ENCODE measurements at regions not wholly inside any gene's neighbourhood (a gene's known extent, or its start where the extent isn't known, plus 50 kb on each side); places are given as distances from the start of the nearest gene placed in this dataset.

GRCh38 chr3:30531017-30531570, 75.3 kb upstream of the TGFBR2 start:
- no peaks in the 10 kb centered on the region for H3K4me1 ChIP-seq (replicated peaks in 1 of 4; ENCODE audit: control insufficient read depth in 3 of 4, insufficient read depth in 4 of 4, low read length in 3 of 4)
- H3K4me3 ChIP-seq (ENCODE audit: extremely low read depth in 1 of 4, insufficient read depth in 2 of 4, low read depth in 3 of 4, low read length in 4 of 4), result no peak overlapping the region
- H3K36me3 ChIP-seq (ENCODE audit: control insufficient read depth in 2 of 4, insufficient read depth in 4 of 4, low read length in 3 of 4), result no peaks in the 10 kb centered on the region
- H3K9me3 ChIP-seq (ENCODE audit: insufficient read depth in 2 of 2, low read depth in 1 of 2, low read length in 1 of 2), result no peaks in the 10 kb centered on the region
- H2BK15ac ChIP-seq (ENCODE audit: low read length), result no peak overlapping the region
- no peaks in the 10 kb centered on the region for H3K27me3 ChIP-seq (replicated peaks in 1 of 4; ENCODE audit: control insufficient read depth in 3 of 4, extremely low read depth in 1 of 4, insufficient read depth in 3 of 4, low read length in 3 of 4)
- ChIA-PET CTCF (ENCODE audit: partially characterized antibody) (no interaction called here), POLR2A (ENCODE audit: partially characterized antibody) (no interaction called here)
- no peak overlapping the region for H4K5ac ChIP-seq (ENCODE audit: insufficient read length, low read depth, low read length)
- no peaks in the 10 kb centered on the region for H3K23me2 ChIP-seq (ENCODE audit: low read depth, low read length)
- H3K14ac ChIP-seq (ENCODE audit: insufficient read length), result no peak overlapping the region
- no peak overlapping the region for H2BK5ac ChIP-seq (ENCODE audit: low read depth, low read length)
- TF ChIP-seq TCF12 (IDR thresholded peaks at IDR 0.05; ENCODE audit: low read depth, low read length) (no peak), BRCA1 (IDR thresholded peaks at IDR 0.05; ENCODE audit: low read depth, low read length) (no peak), CREB1 (IDR thresholded peaks at IDR 0.05) (no peak), ATF3 (IDR thresholded peaks at IDR 0.05; ENCODE audit: insufficient read depth, low read depth, low read length) (no peak), KDM1A (IDR thresholded peaks at IDR 0.05; ENCODE audit: borderline replicate concordance, low read length) (no peak), ASH2L (IDR thresholded peaks at IDR 0.05; ENCODE audit: low read length) (no peak), RAD21 (IDR thresholded peaks at IDR 0.05 in 1 of 2, conservative IDR thresholded peaks at IDR 0.05 in 1 of 2; ENCODE audit: low read depth in 2 of 2, low read length in 2 of 2) (no peak), SIN3A (conservative IDR thresholded peaks at IDR 0.05 in 1 of 2, IDR thresholded peaks at IDR 0.05 in 1 of 2; ENCODE audit: low read depth in 1 of 2, low read length in 2 of 2) (no peak)
- TF ChIP-seq, protein P1, sequence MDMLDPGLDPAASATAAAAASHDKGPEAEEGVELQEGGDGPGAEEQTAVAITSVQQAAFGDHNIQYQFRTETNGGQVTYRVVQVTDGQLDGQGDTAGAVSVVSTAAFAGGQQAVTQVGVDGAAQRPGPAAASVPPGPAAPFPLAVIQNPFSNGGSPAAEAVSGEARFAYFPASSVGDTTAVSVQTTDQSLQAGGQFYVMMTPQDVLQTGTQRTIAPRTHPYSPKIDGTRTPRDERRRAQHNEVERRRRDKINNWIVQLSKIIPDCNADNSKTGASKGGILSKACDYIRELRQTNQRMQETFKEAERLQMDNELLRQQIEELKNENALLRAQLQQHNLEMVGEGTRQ (IDR thresholded peaks at IDR 0.05; ENCODE audit: low read length), result no peak
- no peak overlapping the region for H3K4ac ChIP-seq (replicated peaks; ENCODE audit: insufficient read length, low read depth, low read length)
- no peak for FAIRE-seq
- H2AFZ ChIP-seq (ENCODE audit: low read length), result no peak overlapping the region
- no peak overlapping the region for H3K9ac ChIP-seq (replicated peaks in 1 of 4; ENCODE audit: extremely low read depth in 1 of 4, low read depth in 3 of 4, low read length in 3 of 4)
- no peaks in the 10 kb centered on the region for H3K79me1 ChIP-seq (ENCODE audit: low read depth, low read length)
- 89% methylated on average over 3 of the region's 3 CpGs; no CpG with 5 or more reads in 1 of the 2 experiments for WGBS, 2 experiments (ENCODE audit: extremely low coverage in 1 of 2, insufficient coverage in 1 of 2, insufficient read length in 1 of 2, insufficient replicate concordance in 2 of 2, low coverage in 1 of 2, low lambda C conversion rate in 2 of 2, missing lambda C conversion rate in 1 of 2)
- H2BK12ac ChIP-seq (ENCODE audit: low read depth, low read length), result no peak overlapping the region
- no peaks in the 10 kb centered on the region for H3K79me2 ChIP-seq (ENCODE audit: control insufficient read depth in 1 of 2, insufficient read depth in 2 of 2, low read length in 2 of 2)
- H3K18ac ChIP-seq (ENCODE audit: extremely low read depth, low read length), result no peak overlapping the region
- H2BK120ac ChIP-seq (replicated peaks; ENCODE audit: low read depth, low read length), result no peak overlapping the region
- no peak overlapping the region for H2AK5ac ChIP-seq (ENCODE audit: low read depth, low read length)
- no peak overlapping the region for H2BK20ac ChIP-seq (ENCODE audit: low read length)
- H4K8ac ChIP-seq (ENCODE audit: extremely low read depth, insufficient read depth, low read length), result no peak overlapping the region
- H3K23ac ChIP-seq (ENCODE audit: insufficient read length), result no peak overlapping the region
- H3K27ac ChIP-seq (ENCODE audit: low read depth, low read length), result no peak overlapping the region
- H3K56ac ChIP-seq (replicated peaks; ENCODE audit: insufficient read length, low read depth, low read length), result no peak overlapping the region
- DNase-seq (ENCODE audit: low read depth in 1 of 2, low spot score in 2 of 2), result no peak
- H4K91ac ChIP-seq (replicated peaks; ENCODE audit: insufficient read length, low read length), result no peak overlapping the region
- H3K4me2 ChIP-seq (ENCODE audit: insufficient read depth in 1 of 2, low read depth in 2 of 2, low read length in 2 of 2), result no peak overlapping the region
- no peaks in the 10 kb centered on the region for H4K20me1 ChIP-seq (replicated peaks in 1 of 2; ENCODE audit: control insufficient read depth in 1 of 2, insufficient read depth in 2 of 2, low read length in 2 of 2)
